ENCODE measurements at regions not wholly inside any gene's neighbourhood (a gene's known extent, or its start where the extent isn't known, plus 50 kb on each side); places are given as distances from the start of the nearest gene placed in this dataset.
"Not testable (repeated sequence)": the region's sequence is repeated elsewhere in the genome, so short reads cannot be mapped to it uniquely, and the experiment has no call there.

- intact Hi-C loops (cut with DNase I) = no loop called here
- no peaks in the 10 kb centered on the region for H3K9me3 ChIP-seq
Observed at GRCh38 chr5:91288118-91288916, 94.8 kb downstream of the ARRDC3 start.

GRCh38 chr5:91285062-91285461 is 98.1 kb downstream of the ARRDC3 start:
- H3K27me3 ChIP-seq; ATAC-seq; H3K4me1 ChIP-seq; intact Hi-C loops (cut with DNase I); H3K27ac ChIP-seq; H3K9me3 ChIP-seq; H3K36me3 ChIP-seq; H3K4me3 ChIP-seq; DNase-seq: not testable (repeated sequence)

More at GRCh38 chr5:91288118-91288916, 94.8 kb downstream of the ARRDC3 start:
- Histone ChIP-seq H3K4me1 (no peaks in the 10 kb centered on the region), H3K4me3 (no peak overlapping the region), H3K27me3 (no peaks in the 10 kb centered on the region), H3K36me3 (no peaks in the 10 kb centered on the region), H3K27ac (peak overlapping the region; percentile 27)
- TF ChIP-seq, protein P1, sequence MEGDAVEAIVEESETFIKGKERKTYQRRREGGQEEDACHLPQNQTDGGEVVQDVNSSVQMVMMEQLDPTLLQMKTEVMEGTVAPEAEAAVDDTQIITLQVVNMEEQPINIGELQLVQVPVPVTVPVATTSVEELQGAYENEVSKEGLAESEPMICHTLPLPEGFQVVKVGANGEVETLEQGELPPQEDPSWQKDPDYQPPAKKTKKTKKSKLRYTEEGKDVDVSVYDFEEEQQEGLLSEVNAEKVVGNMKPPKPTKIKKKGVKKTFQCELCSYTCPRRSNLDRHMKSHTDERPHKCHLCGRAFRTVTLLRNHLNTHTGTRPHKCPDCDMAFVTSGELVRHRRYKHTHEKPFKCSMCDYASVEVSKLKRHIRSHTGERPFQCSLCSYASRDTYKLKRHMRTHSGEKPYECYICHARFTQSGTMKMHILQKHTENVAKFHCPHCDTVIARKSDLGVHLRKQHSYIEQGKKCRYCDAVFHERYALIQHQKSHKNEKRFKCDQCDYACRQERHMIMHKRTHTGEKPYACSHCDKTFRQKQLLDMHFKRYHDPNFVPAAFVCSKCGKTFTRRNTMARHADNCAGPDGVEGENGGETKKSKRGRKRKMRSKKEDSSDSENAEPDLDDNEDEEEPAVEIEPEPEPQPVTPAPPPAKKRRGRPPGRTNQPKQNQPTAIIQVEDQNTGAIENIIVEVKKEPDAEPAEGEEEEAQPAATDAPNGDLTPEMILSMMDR (IDR thresholded peaks at IDR 0.05) = no peak
- DNase-seq (no peak), ATAC-seq (no peak)

DNA sequence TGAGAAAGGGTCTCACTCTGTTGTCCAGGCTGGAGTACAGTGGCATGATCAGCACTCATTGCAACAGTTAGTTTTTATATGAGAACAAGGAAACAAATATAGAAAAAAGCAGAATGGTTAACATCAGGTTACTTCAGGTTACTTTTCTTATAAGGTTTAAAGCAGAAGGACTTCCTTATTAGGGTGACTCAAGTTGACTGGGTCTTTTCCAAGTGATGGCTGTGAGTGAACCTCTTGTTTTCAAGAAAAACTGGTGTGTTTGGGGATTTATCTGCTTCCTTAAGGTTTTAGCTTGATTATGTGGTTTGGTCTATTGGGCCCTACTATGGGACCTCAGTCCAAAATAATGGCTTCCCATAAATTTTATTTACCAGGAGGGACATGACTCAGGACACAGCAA is 99.2 kb downstream of the ARRDC3 start:
- Histone ChIP-seq H3K4me3 (no peak overlapping the region), H3K27me3 (no peaks in the 10 kb centered on the region), H3K36me3 (no peaks in the 10 kb centered on the region), H3K27ac (no peak overlapping the region), H3K4me1 (peaks cover 5% of the 10 kb centered on the region), H3K9me3 (no peaks in the 10 kb centered on the region)
- TF ChIP-seq, protein P1 (IDR thresholded peaks at IDR 0.05) = no peak
- intact Hi-C loops (cut with DNase I) = no loop called here
- DNase-seq = no peak
- ATAC-seq = no peak

DNA sequence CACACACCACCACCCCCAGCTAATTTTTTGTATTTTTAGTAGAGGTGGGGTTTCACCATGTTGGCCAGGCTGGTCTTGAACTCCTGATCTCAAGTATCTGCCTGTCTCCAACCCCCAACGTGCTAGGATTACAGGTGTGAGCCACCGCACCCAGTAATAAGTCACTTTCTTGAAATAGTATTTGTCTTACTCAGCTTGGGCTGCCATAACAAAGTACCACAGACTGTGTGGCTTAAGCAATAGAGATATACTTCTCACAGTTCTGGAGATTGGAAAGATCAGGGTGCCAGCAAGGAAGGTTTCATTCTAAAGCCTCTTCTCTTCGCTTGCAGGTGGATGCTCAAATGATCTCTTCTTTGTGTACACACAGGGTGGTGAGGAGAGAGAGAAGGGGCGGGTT is 99.8 kb downstream of the ARRDC3 start:
- H3K9me3 ChIP-seq = no peaks in the 10 kb centered on the region
- H3K4me3 ChIP-seq = no peak overlapping the region
- intact Hi-C loops (cut with DNase I) = no loop called here
- no peak for DNase-seq
- ATAC-seq = no peak
- no peaks in the 10 kb centered on the region for H3K27me3 ChIP-seq
- H3K36me3 ChIP-seq = no peaks in the 10 kb centered on the region
- peaks cover 5% of the 10 kb centered on the region for H3K4me1 ChIP-seq
- TF ChIP-seq, protein P1 (IDR thresholded peaks at IDR 0.05) = no peak
- H3K27ac ChIP-seq = no peak overlapping the region

GRCh38 chr5:91282210-91282609 is 100.9 kb downstream of the ARRDC3 start:
- TF ChIP-seq, protein P1 (IDR thresholded peaks at IDR 0.05) = no peak
- H3K27me3 ChIP-seq = no peaks in the 10 kb centered on the region
- H3K4me3 ChIP-seq = no peak overlapping the region
- no peaks in the 10 kb centered on the region for H3K36me3 ChIP-seq
- H3K27ac ChIP-seq = no peak overlapping the region
- H3K4me1 ChIP-seq = peaks cover 5% of the 10 kb centered on the region
- no peaks in the 10 kb centered on the region for H3K9me3 ChIP-seq
- intact Hi-C loops (cut with DNase I) = no loop called here
- no peak for ATAC-seq
- DNase-seq = no peak

DNA sequence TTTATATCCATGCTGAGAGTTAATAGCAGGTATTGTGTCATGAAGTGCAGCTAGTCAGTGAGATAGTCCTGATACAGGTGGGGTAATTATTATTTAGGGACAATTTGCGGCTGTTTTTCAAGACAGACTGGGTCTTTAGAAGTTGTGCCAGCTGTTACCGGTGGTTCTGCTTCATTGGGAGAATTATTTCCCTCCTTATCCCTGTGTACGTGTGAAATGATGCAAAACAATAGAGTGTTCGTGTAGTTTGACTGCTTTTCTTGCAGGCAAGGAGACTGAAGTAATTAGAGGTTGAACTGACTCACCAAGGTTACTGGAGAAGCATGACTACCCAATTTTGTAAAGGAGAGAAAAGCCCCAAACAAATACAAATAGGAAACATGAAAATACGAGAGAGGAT is 101.7 kb downstream of the ARRDC3 start:
- Histone ChIP-seq H3K27ac (peak overlapping the region; percentile 90), H3K4me3 (no peak overlapping the region), H3K4me1 (peaks cover 5% of the 10 kb centered on the region), H3K27me3 (no peaks in the 10 kb centered on the region), H3K36me3 (no peaks in the 10 kb centered on the region), H3K9me3 (no peaks in the 10 kb centered on the region)
- intact Hi-C loops (cut with DNase I) = no loop called here
- DNase-seq = no peak
- TF ChIP-seq, protein P1 (IDR thresholded peaks at IDR 0.05) = no peak
- ATAC-seq = no peak
